Endothelial cell of umbilical vein (primary cell): ENCODE measurements at regions not wholly inside any gene's neighbourhood (a gene's known extent, or its start where the extent isn't known, plus 50 kb on each side); places are given as distances from the start of the nearest gene placed in this dataset.

ENCODE experiments used
- BruUV-seq: library from RNA; stranded (reverse); fragments of 400-500 nt; replicated peaks from 2 replicates; lab custom pipeline; 2021; lab: Mats Ljungman, UMichigan
- CTCF ChIA-PET: fragments of 300-600, 350-600 bp; sonication (Branson Sonifier 250); formaldehyde crosslinking; loops from one replicate; lab custom pipeline; 2021; ENCODE audit warnings: antibody characterized with exemption, inconsistent platforms; lab: Charles Lee
- POLR2A ChIA-PET: fragments of 300-600, 350-600 bp; sonication (Branson Sonifier 250); formaldehyde crosslinking; loops from one replicate; lab custom pipeline; 2021; ENCODE audit warnings: antibody characterized with exemption, inconsistent platforms; lab: Charles Lee
- DNase-seq: peaks from one replicate; pipeline ENCODE4 v3.0.0-alpha.2; 2011; ENCODE audit warnings: low read depth, low spot score
- FAIRE-seq: peaks from 2 replicates; lab custom pipeline; 2011; peaks lifted over from hg19 to GRCh38; lab: Jason Lieb, UNC
- H2AFZ ChIP-seq: 2 replicates; pipeline ENCODE4 v1.6.0; 2012; ENCODE audit warnings: low read depth, low read length, control low read depth, inconsistent platforms
- H3K27ac ChIP-seq: 2 replicates; pipeline ENCODE4 v1.5.1; 2011; ENCODE audit warnings: low read depth, mild to moderate bottlenecking, control low read depth, low read length, moderate library complexity; ENCODE audit not compliant: insufficient read depth
- H3K27me3 ChIP-seq, 2 experiments: 2 replicates each; pipeline versions ENCODE4 v1.6.0 to v1.6.1; 2011; ENCODE audit warnings: low read length in 2 of 2, mixed read lengths in 1 of 2; ENCODE audit not compliant: control insufficient read depth in 2 of 2, insufficient read depth in 2 of 2
- H3K36me3 ChIP-seq, 2 experiments: 2 replicates in 1 of 2; 3 replicates in 1 of 2; pipeline ENCODE4 v1.5.1; 2011; ENCODE audit warnings: low read length in 2 of 2, mild to moderate bottlenecking in 1 of 2, moderate library complexity in 1 of 2; ENCODE audit not compliant: control insufficient read depth in 2 of 2, insufficient read depth in 2 of 2; ENCODE audit errors: extremely low read depth in 1 of 2
- H3K4me1 ChIP-seq: 3 replicates; pipeline ENCODE4 v1.5.1; 2011; ENCODE audit warnings: mild to moderate bottlenecking, low read length; ENCODE audit not compliant: control insufficient read depth, insufficient read depth; ENCODE audit errors: extremely low read depth
- H3K4me2 ChIP-seq: 2 replicates; pipeline ENCODE4 v1.6.1; 2011; ENCODE audit warnings: low read length, control low read depth, mixed read lengths; ENCODE audit not compliant: insufficient read depth
- H3K4me3 ChIP-seq, 3 experiments: fragments of 200-600 bp in 1 of 3; sonication (generic), shearing (Covaris generic) in 1 of 3; replicated peaks in 1 of 3; 2 replicates each; pipeline ENCODE4 v1.5.1; 2011 to 2016; ENCODE audit warnings: control low read depth in 3 of 3, low read length in 3 of 3, mild to moderate bottlenecking in 2 of 3, inconsistent platforms in 1 of 3, low read depth in 1 of 3, moderate library complexity in 1 of 3; ENCODE audit not compliant: insufficient read depth in 1 of 3
- H3K79me2 ChIP-seq: 2 replicates; pipeline ENCODE4 v1.6.0; 2012; ENCODE audit warnings: low read length, inconsistent platforms; ENCODE audit not compliant: control insufficient read depth, insufficient read depth
- H3K9ac ChIP-seq: replicated peaks from 2 replicates; pipeline ENCODE3; 2011; ENCODE audit warnings: low read length, control low read depth; ENCODE audit not compliant: insufficient read depth; ENCODE audit errors: extremely low read depth
- H3K9me1 ChIP-seq: replicated peaks from 3 replicates; pipeline ENCODE4 v1.6.0; 2011; ENCODE audit warnings: mild to moderate bottlenecking, low read length; ENCODE audit not compliant: control insufficient read depth, insufficient read depth; ENCODE audit errors: extremely low read depth
- H3K9me3 ChIP-seq: replicated peaks from 2 replicates; pipeline ENCODE4 v1.5.1; 2012; ENCODE audit warnings: low read length, inconsistent platforms; ENCODE audit not compliant: control insufficient read depth, insufficient read depth
- H4K20me1 ChIP-seq: replicated peaks from 2 replicates; pipeline ENCODE3; 2011; ENCODE audit warnings: mild to moderate bottlenecking, low read length; ENCODE audit not compliant: control insufficient read depth, insufficient read depth; ENCODE audit errors: extremely low read depth
- EZH2 ChIP-seq: IDR thresholded peaks from 2 replicates; pipeline ENCODE4 v1.6.1; 2012; ENCODE audit warnings: borderline replicate concordance, low read depth, mild to moderate bottlenecking, moderate library complexity, low read length, inconsistent platforms; ENCODE audit not compliant: severe bottlenecking
- FOS ChIP-seq: IDR thresholded peaks from 2 replicates; pipeline ENCODE4 v1.6.1; 2011; ENCODE audit warnings: mild to moderate bottlenecking, low read length, moderate library complexity, borderline replicate concordance; ENCODE audit not compliant: insufficient read depth
- GATA2 ChIP-seq: IDR thresholded peaks from 2 replicates; pipeline ENCODE4 v1.7.0; 2011; ENCODE audit warnings: low read depth, mild to moderate bottlenecking, moderate library complexity, mixed read lengths, low read length; ENCODE audit not compliant: insufficient read length, insufficient read depth
- JUN ChIP-seq: IDR thresholded peaks from 2 replicates; pipeline ENCODE4 v1.6.1; 2011; ENCODE audit warnings: borderline replicate concordance, low read depth; ENCODE audit not compliant: insufficient read length, insufficient read depth
- MAX ChIP-seq: IDR thresholded peaks from 2 replicates; pipeline ENCODE4 v1.6.1; 2011; ENCODE audit not compliant: insufficient read depth, insufficient read length
- MYC ChIP-seq: IDR thresholded peaks from one replicate; pipeline ENCODE4 v1.6.1; 2011; ENCODE audit warnings: mild to moderate bottlenecking, low read depth, low read length
- POLR2A ChIP-seq: IDR thresholded peaks from 2 replicates; pipeline ENCODE4 v1.6.1; 2012; ENCODE audit warnings: low read depth, mild to moderate bottlenecking, control low read depth, low read length
- POLR2AphosphoS5 ChIP-seq: IDR thresholded peaks from 2 replicates; pipeline ENCODE4 v1.6.1; 2012; ENCODE audit warnings: low read depth, mild to moderate bottlenecking, control low read depth, low read length, moderate library complexity; ENCODE audit not compliant: insufficient read depth
- dilution Hi-C: fragments of 300-500 bp; cut with MboI; formaldehyde crosslinking; loops from one replicate; pipeline ENCODE4 v1.15.0; 2019; ENCODE audit warnings: low sequenced_read_pairs; ENCODE audit not compliant: extremely low pct_ligation_motif_present
- intact Hi-C: fragments of 100-400 bp; cut with micrococcal nuclease; formaldehyde crosslinking; loops from one replicate; pipeline ENCODE4 v1.10.0; 2022
- TF ChIP-seq, protein P1 (sequence below), 2 donors: IDR thresholded peaks; 1 replicate in 1 of 2; 2 replicates in 1 of 2; pipeline ENCODE4 v1.5.1; 2011; ENCODE audit warnings: low read length in 2 of 2, mild to moderate bottlenecking in 2 of 2, moderate library complexity in 2 of 2, control low read depth in 1 of 2, inconsistent platforms in 1 of 2, low read depth in 1 of 2; ENCODE audit not compliant: insufficient read depth in 1 of 2; ENCODE audit errors: extremely low read depth in 1 of 2

GRCh38 chr16:52757746-52758472 is 211.0 kb upstream of the TOX3 start:
- Histone ChIP-seq H3K4me3 (no peak overlapping the region), H3K9ac (no peak overlapping the region), H3K27ac (no peak overlapping the region), H4K20me1 (no peaks in the 10 kb centered on the region), H3K4me1 (no peaks in the 10 kb centered on the region), H3K4me2 (no peak overlapping the region), H3K9me3 (peaks cover 7% of the 10 kb centered on the region), H3K27me3 (no peaks in the 10 kb centered on the region), H3K36me3 (no peaks in the 10 kb centered on the region), H2AFZ (no peak overlapping the region), H3K79me2 (no peaks in the 10 kb centered on the region), H3K9me1 (no peaks in the 10 kb centered on the region)
- DNase-seq, result no peak
- POLR2A ChIA-PET, result no interaction called here
- CTCF ChIA-PET, result no interaction called here
- no peak for FAIRE-seq
- no peak for TF ChIP-seq EZH2
- no peak for TF ChIP-seq MYC
- TF ChIP-seq POLR2A, result no peak
- TF ChIP-seq MAX, result no peak
- no peak for TF ChIP-seq POLR2AphosphoS5
- no peak for TF ChIP-seq GATA2
- TF ChIP-seq, protein P1, sequence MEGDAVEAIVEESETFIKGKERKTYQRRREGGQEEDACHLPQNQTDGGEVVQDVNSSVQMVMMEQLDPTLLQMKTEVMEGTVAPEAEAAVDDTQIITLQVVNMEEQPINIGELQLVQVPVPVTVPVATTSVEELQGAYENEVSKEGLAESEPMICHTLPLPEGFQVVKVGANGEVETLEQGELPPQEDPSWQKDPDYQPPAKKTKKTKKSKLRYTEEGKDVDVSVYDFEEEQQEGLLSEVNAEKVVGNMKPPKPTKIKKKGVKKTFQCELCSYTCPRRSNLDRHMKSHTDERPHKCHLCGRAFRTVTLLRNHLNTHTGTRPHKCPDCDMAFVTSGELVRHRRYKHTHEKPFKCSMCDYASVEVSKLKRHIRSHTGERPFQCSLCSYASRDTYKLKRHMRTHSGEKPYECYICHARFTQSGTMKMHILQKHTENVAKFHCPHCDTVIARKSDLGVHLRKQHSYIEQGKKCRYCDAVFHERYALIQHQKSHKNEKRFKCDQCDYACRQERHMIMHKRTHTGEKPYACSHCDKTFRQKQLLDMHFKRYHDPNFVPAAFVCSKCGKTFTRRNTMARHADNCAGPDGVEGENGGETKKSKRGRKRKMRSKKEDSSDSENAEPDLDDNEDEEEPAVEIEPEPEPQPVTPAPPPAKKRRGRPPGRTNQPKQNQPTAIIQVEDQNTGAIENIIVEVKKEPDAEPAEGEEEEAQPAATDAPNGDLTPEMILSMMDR (IDR thresholded peaks at IDR 0.05; ENCODE audit: extremely low read depth in 1 of 2, insufficient read depth in 1 of 2, low read depth in 1 of 2, low read length in 2 of 2), result no peak
- no peak for TF ChIP-seq JUN
- TF ChIP-seq FOS, result no peak
- intact Hi-C loops, result no loop called here
- BruUV-seq, result no TSS peak
- dilution Hi-C loops, result no loop called here
